Endothelial cell of umbilical vein (primary cell): ENCODE measurements at regions not wholly inside any gene's neighbourhood (a gene's known extent, or its start where the extent isn't known, plus 50 kb on each side); places are given as distances from the start of the nearest gene placed in this dataset.

Source experiments
- BruUV-seq: library from RNA; stranded (reverse); fragments of 400-500 nt; replicated peaks from 2 replicates; lab custom pipeline; 2021; lab: Mats Ljungman, UMichigan
- CTCF ChIA-PET: fragments of 300-600, 350-600 bp; sonication (Branson Sonifier 250); formaldehyde crosslinking; loops from one replicate; lab custom pipeline; 2021; ENCODE audit warnings: antibody characterized with exemption, inconsistent platforms; lab: Charles Lee
- POLR2A ChIA-PET: fragments of 300-600, 350-600 bp; sonication (Branson Sonifier 250); formaldehyde crosslinking; loops from one replicate; lab custom pipeline; 2021; ENCODE audit warnings: antibody characterized with exemption, inconsistent platforms; lab: Charles Lee
- DNase-seq: peaks from one replicate; pipeline ENCODE4 v3.0.0-alpha.2; 2011; ENCODE audit warnings: low read depth, low spot score
- FAIRE-seq: peaks from 2 replicates; lab custom pipeline; 2011; peaks lifted over from hg19 to GRCh38; lab: Jason Lieb, UNC
- H2AFZ ChIP-seq: 2 replicates; pipeline ENCODE4 v1.6.0; 2012; ENCODE audit warnings: low read depth, low read length, control low read depth, inconsistent platforms
- H3K27ac ChIP-seq: 2 replicates; pipeline ENCODE4 v1.5.1; 2011; ENCODE audit warnings: low read depth, mild to moderate bottlenecking, control low read depth, low read length, moderate library complexity; ENCODE audit not compliant: insufficient read depth
- H3K27me3 ChIP-seq, 2 experiments: 2 replicates each; pipeline versions ENCODE4 v1.6.0 to v1.6.1; 2011; ENCODE audit warnings: low read length in 2 of 2, mixed read lengths in 1 of 2; ENCODE audit not compliant: control insufficient read depth in 2 of 2, insufficient read depth in 2 of 2
- H3K36me3 ChIP-seq, 2 experiments: 2 replicates in 1 of 2; 3 replicates in 1 of 2; pipeline ENCODE4 v1.5.1; 2011; ENCODE audit warnings: low read length in 2 of 2, mild to moderate bottlenecking in 1 of 2, moderate library complexity in 1 of 2; ENCODE audit not compliant: control insufficient read depth in 2 of 2, insufficient read depth in 2 of 2; ENCODE audit errors: extremely low read depth in 1 of 2
- H3K4me1 ChIP-seq: 3 replicates; pipeline ENCODE4 v1.5.1; 2011; ENCODE audit warnings: mild to moderate bottlenecking, low read length; ENCODE audit not compliant: control insufficient read depth, insufficient read depth; ENCODE audit errors: extremely low read depth
- H3K4me2 ChIP-seq: 2 replicates; pipeline ENCODE4 v1.6.1; 2011; ENCODE audit warnings: low read length, control low read depth, mixed read lengths; ENCODE audit not compliant: insufficient read depth
- H3K4me3 ChIP-seq, 3 experiments: fragments of 200-600 bp in 1 of 3; sonication (generic), shearing (Covaris generic) in 1 of 3; replicated peaks in 1 of 3; 2 replicates each; pipeline ENCODE4 v1.5.1; 2011 to 2016; ENCODE audit warnings: control low read depth in 3 of 3, low read length in 3 of 3, mild to moderate bottlenecking in 2 of 3, inconsistent platforms in 1 of 3, low read depth in 1 of 3, moderate library complexity in 1 of 3; ENCODE audit not compliant: insufficient read depth in 1 of 3
- H3K79me2 ChIP-seq: 2 replicates; pipeline ENCODE4 v1.6.0; 2012; ENCODE audit warnings: low read length, inconsistent platforms; ENCODE audit not compliant: control insufficient read depth, insufficient read depth
- H3K9ac ChIP-seq: replicated peaks from 2 replicates; pipeline ENCODE3; 2011; ENCODE audit warnings: low read length, control low read depth; ENCODE audit not compliant: insufficient read depth; ENCODE audit errors: extremely low read depth
- H3K9me1 ChIP-seq: replicated peaks from 3 replicates; pipeline ENCODE4 v1.6.0; 2011; ENCODE audit warnings: mild to moderate bottlenecking, low read length; ENCODE audit not compliant: control insufficient read depth, insufficient read depth; ENCODE audit errors: extremely low read depth
- H3K9me3 ChIP-seq: replicated peaks from 2 replicates; pipeline ENCODE4 v1.5.1; 2012; ENCODE audit warnings: low read length, inconsistent platforms; ENCODE audit not compliant: control insufficient read depth, insufficient read depth
- H4K20me1 ChIP-seq: replicated peaks from 2 replicates; pipeline ENCODE3; 2011; ENCODE audit warnings: mild to moderate bottlenecking, low read length; ENCODE audit not compliant: control insufficient read depth, insufficient read depth; ENCODE audit errors: extremely low read depth
- EZH2 ChIP-seq: IDR thresholded peaks from 2 replicates; pipeline ENCODE4 v1.6.1; 2012; ENCODE audit warnings: borderline replicate concordance, low read depth, mild to moderate bottlenecking, moderate library complexity, low read length, inconsistent platforms; ENCODE audit not compliant: severe bottlenecking
- FOS ChIP-seq: IDR thresholded peaks from 2 replicates; pipeline ENCODE4 v1.6.1; 2011; ENCODE audit warnings: mild to moderate bottlenecking, low read length, moderate library complexity, borderline replicate concordance; ENCODE audit not compliant: insufficient read depth
- GATA2 ChIP-seq: IDR thresholded peaks from 2 replicates; pipeline ENCODE4 v1.7.0; 2011; ENCODE audit warnings: low read depth, mild to moderate bottlenecking, moderate library complexity, mixed read lengths, low read length; ENCODE audit not compliant: insufficient read length, insufficient read depth
- JUN ChIP-seq: IDR thresholded peaks from 2 replicates; pipeline ENCODE4 v1.6.1; 2011; ENCODE audit warnings: borderline replicate concordance, low read depth; ENCODE audit not compliant: insufficient read length, insufficient read depth
- MYC ChIP-seq: IDR thresholded peaks from one replicate; pipeline ENCODE4 v1.6.1; 2011; ENCODE audit warnings: mild to moderate bottlenecking, low read depth, low read length
- POLR2A ChIP-seq: IDR thresholded peaks from 2 replicates; pipeline ENCODE4 v1.6.1; 2012; ENCODE audit warnings: low read depth, mild to moderate bottlenecking, control low read depth, low read length
- POLR2AphosphoS5 ChIP-seq: IDR thresholded peaks from 2 replicates; pipeline ENCODE4 v1.6.1; 2012; ENCODE audit warnings: low read depth, mild to moderate bottlenecking, control low read depth, low read length, moderate library complexity; ENCODE audit not compliant: insufficient read depth
- dilution Hi-C: fragments of 300-500 bp; cut with MboI; formaldehyde crosslinking; loops from one replicate; pipeline ENCODE4 v1.15.0; 2019; ENCODE audit warnings: low sequenced_read_pairs; ENCODE audit not compliant: extremely low pct_ligation_motif_present
- intact Hi-C: fragments of 100-400 bp; cut with micrococcal nuclease; formaldehyde crosslinking; loops from one replicate; pipeline ENCODE4 v1.10.0; 2022
- TF ChIP-seq, protein P1 (sequence below), 2 donors: IDR thresholded peaks; 1 replicate in 1 of 2; 2 replicates in 1 of 2; pipeline ENCODE4 v1.5.1; 2011; ENCODE audit warnings: low read length in 2 of 2, mild to moderate bottlenecking in 2 of 2, moderate library complexity in 2 of 2, control low read depth in 1 of 2, inconsistent platforms in 1 of 2, low read depth in 1 of 2; ENCODE audit not compliant: insufficient read depth in 1 of 2; ENCODE audit errors: extremely low read depth in 1 of 2
- TF ChIP-seq, protein P2 (sequence below): IDR thresholded peaks from 2 replicates; pipeline ENCODE4 v1.6.1; 2011; ENCODE audit not compliant: insufficient read depth, insufficient read length

DNA sequence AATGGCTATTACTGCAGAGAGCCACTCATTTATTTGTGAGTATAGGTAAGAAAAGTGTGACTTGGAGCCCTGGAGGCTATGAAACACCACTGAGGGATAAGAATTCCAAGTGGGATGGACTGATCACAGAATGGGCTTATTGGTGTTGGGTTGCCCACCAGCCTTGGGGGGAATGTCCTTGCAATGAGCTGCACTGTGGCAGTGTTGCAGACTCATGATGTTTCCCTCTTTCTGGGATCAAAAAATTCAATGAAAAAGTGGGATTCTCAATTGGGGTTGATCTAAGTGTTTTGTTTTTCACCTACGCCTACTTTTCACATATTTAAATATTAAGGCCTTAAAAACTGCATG is 1024.5 kb upstream of the PCDH10 start:
- H3K4me3 ChIP-seq = no peak overlapping the region
- no TSS peak for BruUV-seq
- FAIRE-seq (no peak), DNase-seq (no peak)
- H3K27me3 ChIP-seq = no peaks in the 10 kb centered on the region
- intact Hi-C loops = no loop called here
- no peak overlapping the region for H3K27ac ChIP-seq
- H3K9ac ChIP-seq = no peak overlapping the region
- CTCF ChIA-PET = no interaction called here
- no peaks in the 10 kb centered on the region for H3K36me3 ChIP-seq
- TF ChIP-seq POLR2AphosphoS5 (no peak), JUN (no peak), POLR2A (no peak), MYC (no peak), FOS (no peak), GATA2 (no peak), EZH2 (no peak)
- TF ChIP-seq, protein P1, sequence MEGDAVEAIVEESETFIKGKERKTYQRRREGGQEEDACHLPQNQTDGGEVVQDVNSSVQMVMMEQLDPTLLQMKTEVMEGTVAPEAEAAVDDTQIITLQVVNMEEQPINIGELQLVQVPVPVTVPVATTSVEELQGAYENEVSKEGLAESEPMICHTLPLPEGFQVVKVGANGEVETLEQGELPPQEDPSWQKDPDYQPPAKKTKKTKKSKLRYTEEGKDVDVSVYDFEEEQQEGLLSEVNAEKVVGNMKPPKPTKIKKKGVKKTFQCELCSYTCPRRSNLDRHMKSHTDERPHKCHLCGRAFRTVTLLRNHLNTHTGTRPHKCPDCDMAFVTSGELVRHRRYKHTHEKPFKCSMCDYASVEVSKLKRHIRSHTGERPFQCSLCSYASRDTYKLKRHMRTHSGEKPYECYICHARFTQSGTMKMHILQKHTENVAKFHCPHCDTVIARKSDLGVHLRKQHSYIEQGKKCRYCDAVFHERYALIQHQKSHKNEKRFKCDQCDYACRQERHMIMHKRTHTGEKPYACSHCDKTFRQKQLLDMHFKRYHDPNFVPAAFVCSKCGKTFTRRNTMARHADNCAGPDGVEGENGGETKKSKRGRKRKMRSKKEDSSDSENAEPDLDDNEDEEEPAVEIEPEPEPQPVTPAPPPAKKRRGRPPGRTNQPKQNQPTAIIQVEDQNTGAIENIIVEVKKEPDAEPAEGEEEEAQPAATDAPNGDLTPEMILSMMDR (IDR thresholded peaks at IDR 0.05; ENCODE audit: extremely low read depth in 1 of 2, insufficient read depth in 1 of 2, low read depth in 1 of 2, low read length in 2 of 2) = no peak
- TF ChIP-seq, protein P2, sequence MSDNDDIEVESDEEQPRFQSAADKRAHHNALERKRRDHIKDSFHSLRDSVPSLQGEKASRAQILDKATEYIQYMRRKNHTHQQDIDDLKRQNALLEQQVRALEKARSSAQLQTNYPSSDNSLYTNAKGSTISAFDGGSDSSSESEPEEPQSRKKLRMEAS = no peak
- no peaks in the 10 kb centered on the region for H3K9me3 ChIP-seq
- H3K4me1 ChIP-seq = no peaks in the 10 kb centered on the region
- dilution Hi-C loops = no loop called here
- H3K4me2 ChIP-seq = no peak overlapping the region
- H4K20me1 ChIP-seq = no peaks in the 10 kb centered on the region
- no peak overlapping the region for H2AFZ ChIP-seq
- POLR2A ChIA-PET = no interaction called here
- H3K9me1 ChIP-seq = no peaks in the 10 kb centered on the region
- H3K79me2 ChIP-seq = no peaks in the 10 kb centered on the region
